IgD-negative memory B cell (primary cell): ENCODE measurements at regions not wholly inside any gene's neighbourhood (a gene's known extent, or its start where the extent isn't known, plus 50 kb on each side); places are given as distances from the start of the nearest gene placed in this dataset.

Experiments
- H3K27ac Mint-ChIP-seq, 3 donors: one replicate each; pipeline ENCODE4 v1.8.0; 2020 to 2022; ENCODE audit warnings: mild to moderate bottlenecking in 3 of 3, mixed read lengths in 3 of 3, moderate library complexity in 1 of 3
- H3K27me3 Mint-ChIP-seq: one replicate; pipeline ENCODE4 v1.8.0; 2021; ENCODE audit warnings: mixed read lengths
- H3K36me3 Mint-ChIP-seq: one replicate; pipeline ENCODE4 v1.8.0; 2020; ENCODE audit warnings: mild to moderate bottlenecking, mixed read lengths
- H3K4me1 Mint-ChIP-seq, 3 donors: one replicate each; pipeline ENCODE4 v1.8.0; 2020 to 2022; ENCODE audit warnings: mixed read lengths in 3 of 3, mild to moderate bottlenecking in 1 of 3
- H3K4me3 Mint-ChIP-seq, 4 donors: one replicate each; pipeline ENCODE4 v1.8.0; 2020 to 2022; ENCODE audit warnings: mild to moderate bottlenecking in 4 of 4, mixed read lengths in 4 of 4, moderate library complexity in 3 of 4
- H3K9me3 Mint-ChIP-seq, 3 donors: one replicate each; pipeline ENCODE4 v1.8.0; 2020 to 2021; ENCODE audit warnings: mixed read lengths in 3 of 3, mild to moderate bottlenecking in 1 of 3

DNA sequence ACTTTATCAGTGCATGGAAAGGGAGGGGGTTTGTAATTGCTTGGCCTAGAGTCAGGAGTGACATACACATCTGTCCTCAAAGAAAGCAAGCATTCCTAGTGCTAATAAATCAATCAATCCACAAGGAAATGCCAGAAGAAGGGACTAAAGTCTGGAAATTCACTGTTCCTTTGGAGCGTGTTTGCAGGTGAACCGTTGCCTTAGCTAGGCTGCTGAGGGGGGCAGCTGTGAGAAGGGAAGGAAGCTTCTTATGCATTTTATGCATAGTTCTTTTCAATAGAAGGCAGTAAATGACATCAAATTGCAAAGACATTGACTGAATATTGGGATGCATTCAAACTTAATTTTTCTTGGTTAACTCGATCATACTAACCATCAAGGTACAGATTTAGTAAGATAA, 1092.5 kb upstream of the SEMA6A start:
- Mint-ChIP-seq H3K4me3 (no peak overlapping the region), H3K27ac (no peak overlapping the region), H3K27me3 (no peaks in the 10 kb centered on the region), H3K4me1 (no peaks in the 10 kb centered on the region), H3K9me3 (peaks cover 0 to 8% (median 4%) of the 10 kb centered on the region in 3 donors), H3K36me3 (no peaks in the 10 kb centered on the region)

DNA sequence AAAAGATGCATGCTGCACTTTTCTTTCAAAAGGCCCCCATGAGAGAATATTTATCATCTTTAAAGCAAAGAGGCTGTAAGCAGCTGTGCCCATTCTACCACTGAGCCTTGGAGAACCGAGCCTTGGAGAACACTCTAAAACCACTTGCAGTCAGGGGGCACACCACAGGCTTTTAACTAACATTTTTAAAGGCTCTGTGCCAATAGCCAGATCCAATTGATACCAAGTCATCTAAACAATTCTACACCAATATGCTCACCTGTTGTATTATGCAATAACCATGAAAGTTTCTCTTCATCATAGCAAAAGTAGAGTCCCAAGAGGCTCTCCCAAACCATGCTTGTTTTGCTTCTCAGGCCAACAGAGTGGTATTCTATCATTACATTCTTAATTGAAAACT, 1090.5 kb upstream of the SEMA6A start:
- Mint-ChIP-seq H3K4me1 (no peaks in the 10 kb centered on the region), H3K27ac (no peak overlapping the region)

DNA sequence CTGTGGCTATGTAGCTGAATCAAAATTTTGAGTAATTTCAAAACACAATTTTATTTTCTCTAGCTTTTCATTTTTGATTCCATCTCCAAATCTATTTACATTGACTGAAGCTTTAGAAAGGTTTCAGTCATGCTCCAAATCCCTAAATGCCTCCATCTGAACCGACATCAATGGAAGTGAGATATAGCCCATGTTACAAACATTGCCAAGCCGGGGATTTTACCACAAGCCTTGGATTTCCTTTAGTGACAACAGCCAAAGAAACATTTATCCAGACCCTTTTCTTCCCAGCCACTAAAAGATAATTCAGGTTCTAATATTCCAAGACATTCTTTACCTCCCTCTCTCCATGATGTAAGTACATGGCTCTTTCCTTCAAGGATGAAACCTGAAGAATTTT, 1087.7 kb upstream of the SEMA6A start:
- Mint-ChIP-seq H3K27ac (no peak overlapping the region), H3K27me3 (no peaks in the 10 kb centered on the region), H3K36me3 (no peaks in the 10 kb centered on the region), H3K4me1 (no peaks in the 10 kb centered on the region), H3K4me3 (no peak overlapping the region), H3K9me3 (peaks cover 0 to 8% (median 4%) of the 10 kb centered on the region in 3 donors)

More for the DNA sequence above, 1090.5 kb upstream of the SEMA6A start:
- Mint-ChIP-seq H3K4me3 (no peak overlapping the region), H3K9me3 (peaks cover 0 to 8% (median 4%) of the 10 kb centered on the region in 3 donors), H3K36me3 (no peaks in the 10 kb centered on the region), H3K27me3 (no peaks in the 10 kb centered on the region)

DNA sequence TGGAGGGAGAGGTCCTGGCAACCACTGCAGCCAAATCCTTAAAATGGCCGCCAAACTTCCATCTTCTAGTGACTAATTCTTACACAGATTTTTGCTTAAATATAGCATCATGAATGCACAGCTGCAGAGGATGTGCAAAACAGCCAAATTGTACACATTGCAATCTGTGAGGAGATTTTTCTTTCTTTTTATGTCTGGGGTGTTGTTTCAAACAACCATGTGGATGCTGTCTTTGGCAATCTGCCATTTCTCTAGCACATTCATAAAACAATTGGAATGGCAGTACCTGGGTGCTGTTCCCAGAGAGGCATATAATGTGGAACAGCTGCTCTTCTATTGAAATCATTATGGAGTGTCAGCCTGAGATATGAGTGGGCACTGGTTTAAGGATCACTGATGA, 1082.9 kb upstream of the SEMA6A start:
- Mint-ChIP-seq H3K27me3 (no peaks in the 10 kb centered on the region), H3K4me1 (no peaks in the 10 kb centered on the region), H3K36me3 (no peaks in the 10 kb centered on the region), H3K9me3 (peaks cover 0 to 3% (median 0%) of the 10 kb centered on the region in 3 donors), H3K4me3 (no peak overlapping the region), H3K27ac (no peak overlapping the region)

DNA sequence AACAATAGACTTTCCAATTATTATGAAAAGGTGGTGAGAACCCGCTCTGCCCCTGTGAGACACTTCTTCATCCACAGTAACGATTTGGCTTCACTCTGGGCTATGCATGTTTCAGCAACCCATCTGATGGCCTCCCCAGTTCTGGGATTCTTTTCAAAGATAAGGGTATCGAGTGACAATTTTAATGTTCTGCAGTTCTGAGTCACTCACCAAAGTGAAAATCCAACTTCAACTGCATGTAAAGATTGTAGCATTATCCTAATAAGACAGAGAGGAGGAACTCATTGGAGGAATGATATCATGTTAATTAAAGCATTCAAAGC, 1078.3 kb upstream of the SEMA6A start:
- no peak overlapping the region for H3K27ac Mint-ChIP-seq
- no peaks in the 10 kb centered on the region for H3K27me3 Mint-ChIP-seq
- H3K4me3 Mint-ChIP-seq = no peak overlapping the region
- H3K36me3 Mint-ChIP-seq = no peaks in the 10 kb centered on the region
- H3K4me1 Mint-ChIP-seq = no peaks in the 10 kb centered on the region
- H3K9me3 Mint-ChIP-seq = peaks cover 0 to 3% (median 2%) of the 10 kb centered on the region in 3 donors

DNA sequence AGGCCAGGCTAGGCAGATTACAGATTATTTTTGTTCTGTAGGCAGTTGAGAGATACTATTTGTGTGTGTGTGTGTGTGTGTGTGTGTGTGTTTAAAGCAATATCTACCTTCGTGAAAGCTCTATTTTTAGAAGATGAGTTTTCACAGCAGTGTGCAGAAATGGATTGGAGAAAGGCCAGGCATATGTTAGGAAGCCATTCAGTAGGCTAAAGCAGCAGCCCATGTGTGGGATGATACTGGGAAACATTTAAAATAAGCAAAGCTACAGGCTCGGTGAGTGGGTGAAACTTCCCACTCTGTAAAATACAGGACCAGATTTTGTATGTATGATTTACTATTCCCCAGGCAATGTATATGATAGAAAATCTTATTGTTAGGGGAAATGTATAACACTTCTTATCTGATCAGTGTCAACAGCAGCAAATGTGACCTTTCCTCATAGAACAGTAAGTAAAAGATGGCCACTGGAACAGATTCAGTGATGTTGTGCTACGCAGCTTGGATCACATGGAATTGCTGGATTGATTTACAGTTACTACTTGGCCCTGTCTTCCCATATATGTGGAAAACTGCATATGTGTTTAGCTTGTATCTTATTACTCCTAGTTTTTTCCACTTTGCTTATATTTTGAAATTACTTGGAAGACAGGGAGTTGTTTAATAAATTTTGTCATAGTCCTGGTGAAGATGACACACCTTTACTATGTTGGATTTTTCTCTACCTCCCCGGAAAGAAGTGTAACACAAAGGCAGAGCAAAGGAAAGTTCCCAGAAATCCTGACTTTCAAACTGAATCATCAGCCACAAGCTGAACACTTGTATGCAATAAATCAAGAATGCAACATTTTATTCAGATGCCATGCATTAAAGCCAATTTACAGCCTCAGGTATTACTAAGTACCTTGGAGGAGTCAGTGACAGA, 1077.7 kb upstream of the SEMA6A start:
- Mint-ChIP-seq H3K4me3 (no peak overlapping the region), H3K9me3 (peaks cover 0 to 3% (median 2%) of the 10 kb centered on the region in 3 donors), H3K27ac (no peak overlapping the region), H3K27me3 (no peaks in the 10 kb centered on the region), H3K36me3 (no peaks in the 10 kb centered on the region), H3K4me1 (no peaks in the 10 kb centered on the region)

DNA sequence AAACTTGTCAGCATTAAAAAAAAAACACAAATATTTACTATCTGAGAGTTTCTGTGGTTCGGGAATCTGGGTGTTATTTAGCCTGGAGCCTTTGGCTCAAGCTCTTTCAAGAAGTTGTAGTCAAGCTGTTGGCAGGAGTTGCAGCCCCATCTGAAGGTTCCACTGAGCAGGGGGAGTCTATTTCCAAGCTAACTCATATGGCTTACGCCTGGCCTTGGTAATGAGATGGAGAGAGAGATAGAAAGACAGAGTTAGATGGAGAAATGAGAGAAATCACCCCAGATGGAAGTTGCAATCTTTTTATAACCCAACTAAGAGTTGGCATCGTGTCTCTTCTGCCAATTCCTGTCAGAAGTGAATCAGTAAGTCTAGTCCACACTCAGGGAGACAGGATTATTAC, 1075.2 kb upstream of the SEMA6A start:
- H3K36me3 Mint-ChIP-seq = no peaks in the 10 kb centered on the region
- peaks cover 0 to 3% (median 2%) of the 10 kb centered on the region in 3 donors for H3K9me3 Mint-ChIP-seq
- H3K27me3 Mint-ChIP-seq = no peaks in the 10 kb centered on the region
- no peak overlapping the region for H3K27ac Mint-ChIP-seq
- no peak overlapping the region for H3K4me3 Mint-ChIP-seq
- H3K4me1 Mint-ChIP-seq = no peaks in the 10 kb centered on the region

DNA sequence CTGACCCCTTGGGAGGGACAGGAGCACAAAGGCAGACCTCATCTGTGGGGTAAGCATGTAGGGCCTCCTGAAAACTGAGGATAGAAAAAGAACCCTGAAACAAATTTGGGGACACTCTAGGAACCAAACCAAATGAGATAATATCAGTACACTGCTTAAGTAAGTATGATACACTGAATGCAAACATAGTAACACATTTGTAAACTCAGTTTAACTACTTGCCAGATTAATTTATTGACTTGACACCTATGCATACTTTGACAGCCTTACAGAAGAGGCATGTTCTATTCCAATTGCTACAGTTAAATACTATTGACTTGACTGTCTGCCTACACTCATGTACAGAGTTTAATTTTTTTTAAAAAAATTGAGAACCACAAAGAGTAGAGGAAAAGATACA, 1070.8 kb upstream of the SEMA6A start:
- H3K4me1 Mint-ChIP-seq = no peaks in the 10 kb centered on the region
- H3K27ac Mint-ChIP-seq = no peak overlapping the region
- no peak overlapping the region for H3K4me3 Mint-ChIP-seq
- no peaks in the 10 kb centered on the region for H3K27me3 Mint-ChIP-seq
- H3K9me3 Mint-ChIP-seq = peaks cover 0 to 3% (median 1%) of the 10 kb centered on the region in 3 donors
- H3K36me3 Mint-ChIP-seq = no peaks in the 10 kb centered on the region

DNA sequence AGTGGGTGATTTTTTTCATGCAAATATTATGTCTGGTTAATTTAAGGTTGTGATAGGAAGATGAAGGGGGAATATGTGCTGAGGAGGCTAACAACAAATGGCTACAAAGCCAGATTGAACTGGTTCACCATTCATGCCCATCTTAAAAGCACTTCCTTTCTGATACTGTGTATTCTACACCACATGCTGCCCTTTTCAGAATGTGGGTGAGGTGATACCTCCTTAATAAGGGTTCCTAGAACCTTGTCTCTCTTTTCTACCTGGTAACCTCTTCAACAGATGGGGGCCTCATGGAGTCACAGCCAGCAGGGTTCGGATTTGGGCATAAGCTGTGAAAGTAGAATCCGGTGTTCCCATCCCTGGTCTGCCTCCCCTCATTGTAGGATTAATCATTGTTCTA, 1064.0 kb upstream of the SEMA6A start:
- Mint-ChIP-seq H3K4me3 (no peak overlapping the region), H3K4me1 (no peaks in the 10 kb centered on the region), H3K27me3 (no peaks in the 10 kb centered on the region), H3K27ac (no peak overlapping the region), H3K36me3 (no peaks in the 10 kb centered on the region), H3K9me3 (peaks cover 0 to 8% (median 1%) of the 10 kb centered on the region in 3 donors)

DNA sequence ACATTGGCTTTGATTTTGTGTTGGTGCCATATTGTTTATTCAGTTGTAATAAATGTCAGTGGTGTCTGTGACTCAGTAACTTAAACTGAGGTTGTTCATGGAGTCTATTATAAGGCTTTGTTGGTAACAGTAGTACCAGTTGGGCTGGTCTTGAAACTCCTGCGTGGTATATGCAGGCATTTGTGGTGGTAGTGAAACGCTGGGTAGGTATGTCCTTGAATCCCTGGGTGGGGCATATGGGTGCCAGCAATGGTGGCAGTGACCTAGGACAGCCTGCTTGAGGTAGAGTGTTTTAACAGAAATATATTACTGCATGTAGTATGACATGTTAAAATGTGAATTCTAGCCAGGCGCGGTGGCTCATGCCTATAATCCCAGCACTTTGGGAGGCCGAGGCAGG, 1058.5 kb upstream of the SEMA6A start:
- H3K4me1 Mint-ChIP-seq = peaks cover 0 to 4% (median 0%) of the 10 kb centered on the region in 3 donors
- H3K36me3 Mint-ChIP-seq = no peaks in the 10 kb centered on the region
- H3K27me3 Mint-ChIP-seq = no peaks in the 10 kb centered on the region
- peaks cover 2 to 19% (median 4%) of the 10 kb centered on the region in 3 donors for H3K9me3 Mint-ChIP-seq
- H3K27ac Mint-ChIP-seq = no peak overlapping the region
- H3K4me3 Mint-ChIP-seq = no peak overlapping the region

DNA sequence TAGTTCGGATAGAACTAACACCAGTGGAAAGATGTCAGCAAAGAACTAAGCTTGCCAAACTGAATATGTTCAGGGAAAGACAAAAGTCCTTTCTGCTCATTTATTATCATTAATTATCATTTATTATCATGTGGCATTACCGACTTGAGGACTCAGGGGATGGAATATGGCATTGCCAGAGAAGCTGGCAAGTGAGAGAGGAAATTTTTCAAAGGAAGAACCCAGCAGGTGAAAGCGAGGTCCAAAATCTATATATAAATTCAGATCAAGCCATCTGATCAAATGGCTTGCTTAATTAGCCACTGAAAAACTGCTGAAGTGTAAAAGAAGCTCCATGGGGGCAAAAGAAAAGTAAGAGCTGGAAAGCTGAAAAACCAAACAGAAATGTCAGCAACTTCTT, 1049.6 kb upstream of the SEMA6A start:
- Mint-ChIP-seq H3K36me3 (no peaks in the 10 kb centered on the region), H3K4me3 (no peak overlapping the region), H3K27me3 (no peaks in the 10 kb centered on the region), H3K4me1 (peaks cover 0 to 1% (median 0%) of the 10 kb centered on the region in 3 donors), H3K9me3 (peaks cover 0 to 6% (median 2%) of the 10 kb centered on the region in 3 donors), H3K27ac (no peak overlapping the region)

DNA sequence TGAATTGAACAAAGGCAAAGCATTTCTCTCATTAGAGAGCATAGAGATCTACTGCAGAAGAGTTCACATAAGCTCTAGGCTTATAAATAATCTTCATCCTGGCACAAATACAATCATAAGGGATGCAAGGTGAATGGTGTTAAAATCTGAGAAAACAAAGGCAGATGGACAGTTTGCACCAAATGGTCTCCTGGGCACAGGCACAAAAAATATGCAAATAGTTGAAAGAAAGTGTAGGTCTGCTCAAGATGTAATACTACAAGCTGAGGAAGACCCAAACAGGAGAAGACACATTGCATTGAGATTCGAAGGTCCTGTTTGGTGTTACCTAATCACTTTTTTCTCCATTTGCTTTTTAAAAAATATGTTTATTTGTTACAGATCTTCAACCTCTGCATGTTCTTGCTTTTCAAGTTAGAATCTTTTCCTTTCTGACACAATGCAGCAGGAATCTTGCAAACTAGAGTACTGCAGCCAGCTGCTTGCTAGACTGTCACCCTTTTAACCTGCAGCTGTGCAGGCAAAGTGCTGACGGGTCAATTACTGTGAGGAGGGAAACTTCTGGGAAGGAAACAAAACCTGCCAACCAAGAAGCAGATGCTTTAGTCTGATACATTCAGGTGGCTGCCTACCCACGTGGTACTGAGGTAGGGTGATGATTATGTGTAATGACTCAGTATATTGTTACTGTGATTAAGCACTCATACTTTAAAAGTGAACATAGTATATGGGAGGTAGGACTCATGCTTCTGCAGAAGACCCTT, 1048.6 kb upstream of the SEMA6A start:
- Mint-ChIP-seq H3K36me3 (no peaks in the 10 kb centered on the region), H3K9me3 (peaks cover 0 to 10% (median 2%) of the 10 kb centered on the region in 3 donors), H3K27me3 (no peaks in the 10 kb centered on the region), H3K27ac (no peak overlapping the region), H3K4me1 (peaks cover 0 to 1% (median 0%) of the 10 kb centered on the region in 3 donors), H3K4me3 (no peak overlapping the region)

DNA sequence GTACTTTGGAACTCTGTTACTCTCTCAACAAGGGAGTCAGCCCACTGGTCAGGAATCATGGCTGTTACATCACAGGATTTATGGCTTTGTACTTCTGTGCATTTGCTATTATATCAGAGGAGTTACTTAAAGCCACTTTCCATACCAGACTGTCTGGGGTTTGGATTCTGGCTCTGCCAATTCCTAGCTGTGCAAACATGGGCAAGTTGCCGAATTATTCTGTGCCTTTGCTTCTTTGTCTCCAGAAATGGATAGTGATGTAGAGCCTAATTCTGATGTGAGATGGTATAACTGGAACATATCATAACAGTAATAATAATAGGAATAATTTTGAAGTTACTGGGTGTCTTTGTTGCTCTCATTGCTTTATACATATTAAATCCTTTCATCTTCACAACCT, 1047.3 kb upstream of the SEMA6A start:
- Mint-ChIP-seq H3K36me3 (no peaks in the 10 kb centered on the region), H3K27ac (no peak overlapping the region), H3K27me3 (no peaks in the 10 kb centered on the region), H3K4me3 (no peak overlapping the region), H3K9me3 (peaks cover 0 to 15% (median 3%) of the 10 kb centered on the region in 3 donors), H3K4me1 (peaks cover 0 to 1% (median 0%) of the 10 kb centered on the region in 3 donors)

DNA sequence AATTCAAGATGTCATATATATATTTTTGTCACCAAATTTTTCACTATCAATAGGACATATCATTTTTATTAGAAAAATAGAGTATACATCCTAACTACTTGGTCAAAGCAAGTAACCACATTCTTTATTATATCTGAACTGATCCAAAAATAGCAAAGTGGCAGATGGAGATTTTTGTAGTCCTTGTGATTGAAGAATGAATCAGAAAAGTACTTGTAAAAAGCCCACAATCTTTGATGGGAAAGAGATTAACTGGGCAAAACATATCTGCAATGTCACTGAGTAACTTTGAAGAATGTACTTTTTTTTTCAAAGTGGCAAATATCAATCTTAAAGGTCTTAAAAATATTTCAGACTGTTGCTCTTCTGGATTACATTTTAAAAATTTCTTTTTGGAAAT, 1040.6 kb upstream of the SEMA6A start:
- no peaks in the 10 kb centered on the region for H3K4me1 Mint-ChIP-seq
- H3K36me3 Mint-ChIP-seq = no peaks in the 10 kb centered on the region
- H3K4me3 Mint-ChIP-seq = no peak overlapping the region
- H3K27me3 Mint-ChIP-seq = no peaks in the 10 kb centered on the region
- H3K9me3 Mint-ChIP-seq = peaks cover 3 to 9% (median 4%) of the 10 kb centered on the region in 3 donors
- no peak overlapping the region for H3K27ac Mint-ChIP-seq

DNA sequence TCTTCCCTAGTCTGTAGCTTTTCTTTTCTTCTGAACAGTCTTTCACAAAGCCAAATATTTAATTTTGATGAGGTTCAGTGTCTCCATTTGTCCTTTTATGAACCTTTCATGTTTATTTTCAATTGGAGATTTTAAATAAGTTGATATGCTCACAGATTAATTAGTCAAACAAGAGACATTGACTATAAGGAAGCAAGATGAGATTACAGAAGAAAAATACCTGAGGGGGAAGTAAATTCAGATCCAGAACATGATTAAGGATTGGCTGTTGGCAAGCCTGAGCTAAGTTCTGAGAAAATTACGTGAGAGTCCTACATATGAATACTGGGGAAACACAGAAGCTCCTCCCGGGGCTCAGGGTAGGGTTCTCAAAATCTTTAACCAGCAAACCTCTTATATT, 1039.8 kb upstream of the SEMA6A start:
- H3K27me3 Mint-ChIP-seq = no peaks in the 10 kb centered on the region
- no peak overlapping the region for H3K4me3 Mint-ChIP-seq
- no peak overlapping the region for H3K27ac Mint-ChIP-seq
- peaks cover 3 to 9% (median 6%) of the 10 kb centered on the region in 3 donors for H3K9me3 Mint-ChIP-seq
- no peaks in the 10 kb centered on the region for H3K36me3 Mint-ChIP-seq
- H3K4me1 Mint-ChIP-seq = no peaks in the 10 kb centered on the region
